Femur (tissue), 1 donor: ENCODE measurements at regions not wholly inside any gene's neighbourhood (a gene's known extent, or its start where the extent isn't known, plus 50 kb on each side); places are given as distances from the start of the nearest gene placed in this dataset.
A peak's percentile ranks its signal among the peaks of the same experiment; 100 is the strongest.
"Not testable (repeated sequence)": the region's sequence is repeated elsewhere in the genome, so short reads cannot be mapped to it uniquely, and the experiment has no call there.

ENCODE experiments used
- DNase-seq: peaks from one replicate; pipeline ENCODE4 v3.0.0-alpha.2; 2017

- DNase-seq, result peak; percentile 61
Observed at GRCh38 chr1:65527707-65528503, 107.4 kb downstream of the LEPR start.

DNA sequence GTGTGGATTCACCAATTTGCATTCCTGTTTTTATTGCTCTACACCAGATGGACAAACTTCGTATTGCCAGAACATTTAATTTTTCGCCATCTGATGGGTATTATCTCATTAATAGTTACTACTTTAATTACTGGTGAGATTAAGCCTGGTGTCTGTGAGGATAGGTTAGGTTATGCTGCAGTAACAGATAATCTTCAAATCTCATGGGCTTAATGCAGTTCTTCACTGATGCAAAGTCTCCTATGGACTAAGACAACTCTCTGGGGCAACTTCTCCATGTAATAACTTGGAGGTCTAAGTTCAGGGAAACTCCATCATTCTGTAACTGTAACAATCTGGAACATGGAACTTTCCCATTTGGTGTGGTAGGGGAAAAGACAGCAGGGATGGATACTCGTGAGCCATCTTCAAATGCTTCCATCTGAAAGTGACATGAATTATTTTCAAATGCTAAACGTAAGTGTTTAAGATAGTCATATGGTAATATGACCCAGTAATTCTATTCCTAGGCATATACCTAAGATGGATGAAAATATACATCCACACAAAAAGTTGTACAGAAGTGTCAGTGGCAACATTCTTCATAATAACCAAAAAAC, 111.6 kb downstream of the LEPR start:
- DNase-seq, result no peak

DNA sequence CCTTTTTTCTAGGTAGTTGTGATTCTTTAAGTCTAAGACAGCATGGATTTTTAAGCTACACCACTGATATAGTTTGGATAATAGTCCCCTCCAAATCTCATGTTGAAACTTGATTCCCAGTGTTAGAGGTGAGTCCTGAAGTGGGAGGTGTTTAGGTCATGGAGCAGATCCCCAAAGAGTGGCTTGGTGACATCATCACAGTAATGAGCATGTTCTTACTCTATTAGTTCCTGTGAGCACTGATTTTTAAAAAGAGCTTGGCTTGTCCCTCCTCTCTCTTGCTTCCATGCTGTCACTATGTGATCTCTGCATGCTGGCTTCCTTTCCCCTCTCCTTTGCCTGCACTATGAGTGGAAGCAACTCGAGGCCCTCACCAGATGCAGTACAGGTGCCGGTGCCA, 115.5 kb downstream of the LEPR start:
- DNase-seq, result no peak

GRCh38 chr1:65538086-65538485, 117.6 kb downstream of the LEPR start:
- no peak for DNase-seq

- DNase-seq, result no peak
Observed at GRCh38 chr1:65538664-65539063, 118.2 kb downstream of the LEPR start.

GRCh38 chr1:65539266-65540131, 119.0 kb downstream of the LEPR start:
- DNase-seq, result no peak

DNA sequence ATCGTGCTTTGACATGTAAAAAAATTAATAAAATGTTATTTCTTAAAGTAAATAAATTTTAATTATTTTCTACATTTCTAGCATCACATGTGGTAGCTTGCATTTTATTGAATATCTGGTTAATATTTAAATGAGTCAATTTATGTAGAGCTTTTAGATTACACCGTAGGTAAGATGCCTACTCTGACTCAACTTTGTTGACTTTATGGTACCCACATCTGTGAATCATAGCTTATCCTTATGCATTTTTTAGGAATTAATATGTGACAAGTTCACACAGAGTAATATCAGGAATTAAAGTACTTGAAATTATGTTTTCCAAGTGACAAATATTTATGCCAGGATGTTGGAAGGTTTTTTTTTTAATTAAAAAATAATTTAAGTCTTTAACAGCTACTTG, 120.7 kb downstream of the LEPR start:
- DNase-seq, result no peak

DNA sequence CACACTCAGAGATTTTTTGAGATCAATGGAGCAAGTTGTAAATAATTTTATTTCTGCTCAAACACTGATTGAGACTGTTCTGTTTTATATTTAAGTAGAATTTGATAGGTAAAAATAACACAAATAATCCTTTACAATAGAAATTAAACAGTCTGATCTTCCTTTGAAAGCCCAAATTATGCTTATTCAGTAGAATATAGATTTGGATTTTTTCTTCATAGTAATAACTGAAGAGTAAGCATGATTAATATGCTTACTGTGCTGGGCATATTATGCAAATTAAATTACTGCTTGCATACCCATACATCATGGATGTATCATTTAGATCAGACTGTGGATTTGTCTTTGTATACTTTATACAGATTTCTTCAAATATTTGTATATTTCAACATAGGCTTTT, 121.4 kb downstream of the LEPR start:
- DNase-seq, result no peak

DNA sequence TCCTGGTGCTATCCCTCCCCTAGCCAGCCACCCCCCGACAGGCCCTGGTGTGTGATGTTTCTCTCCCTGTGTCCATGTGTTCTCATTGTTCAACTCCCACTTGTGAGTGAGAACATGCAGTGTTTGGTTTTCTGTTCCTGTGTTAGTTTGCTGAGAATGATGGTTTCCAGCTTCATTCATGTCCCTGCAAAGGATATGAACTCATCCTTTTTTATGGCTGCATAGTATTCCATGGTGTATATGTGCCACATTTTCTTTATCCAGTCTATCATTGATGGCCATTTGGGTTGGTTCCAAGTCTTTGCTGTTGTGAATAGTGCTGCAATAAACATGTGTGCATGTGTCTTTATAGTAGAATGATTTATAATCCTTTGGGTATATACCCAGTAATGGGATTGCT, 122.1 kb downstream of the LEPR start:
- not testable (repeated sequence) for DNase-seq

- not testable (repeated sequence) for DNase-seq
Observed at GRCh38 chr1:65550306-65551010, 130.0 kb downstream of the LEPR start.

DNA sequence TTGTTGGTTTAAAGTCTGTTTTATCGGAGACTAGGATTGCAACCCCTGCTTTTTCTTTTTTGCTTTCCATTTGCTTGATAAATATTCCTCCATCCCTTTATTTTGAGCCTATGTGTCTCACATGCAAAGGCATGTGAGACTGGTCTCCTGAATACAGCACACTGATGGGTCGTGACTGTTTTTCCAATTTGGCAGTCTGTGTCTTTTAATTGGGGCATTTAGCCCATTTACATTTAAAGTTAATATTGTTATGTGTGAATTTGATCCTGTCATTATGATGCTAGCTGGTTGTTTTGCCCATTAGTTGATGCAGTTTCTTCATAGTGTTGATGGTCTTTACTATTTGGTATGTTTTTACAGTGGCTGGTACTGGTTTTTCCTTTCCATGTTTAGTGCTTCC, 132.0 kb downstream of the LEPR start:
- DNase-seq, result not testable (repeated sequence)

DNA sequence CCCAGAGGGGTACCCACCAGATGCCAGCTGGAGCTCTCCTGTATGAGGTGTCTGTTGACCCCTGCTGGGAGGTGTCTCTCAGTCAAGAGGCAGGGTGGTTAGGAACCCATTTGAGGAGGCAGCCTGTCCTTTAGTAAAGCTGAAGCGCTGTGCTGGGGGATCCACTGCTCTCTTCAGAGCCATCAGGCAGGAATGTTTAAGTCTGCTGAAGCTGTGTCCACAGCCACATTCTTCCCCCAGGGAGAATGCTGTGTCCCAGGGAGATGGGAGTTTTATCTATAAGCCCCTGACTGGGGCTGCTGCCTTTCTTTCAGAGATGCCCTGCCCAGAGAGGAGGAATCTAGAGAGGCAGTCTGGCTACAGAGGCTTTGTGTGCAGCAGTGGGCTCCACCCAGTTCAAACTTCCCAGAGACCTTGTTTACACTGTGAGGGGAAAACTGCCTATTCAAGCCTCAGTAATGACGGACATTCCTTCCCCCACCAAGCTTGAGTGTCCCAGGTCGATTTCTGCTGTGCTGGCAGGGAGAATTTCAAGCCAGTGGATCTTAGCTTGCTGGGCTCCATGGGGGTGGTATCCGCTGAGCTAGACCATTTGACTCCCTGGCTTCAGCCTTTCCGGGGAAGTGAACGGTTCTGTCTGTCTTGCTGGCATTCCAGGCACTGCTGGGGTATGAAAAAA, 133.8 kb downstream of the LEPR start:
- not testable (repeated sequence) for DNase-seq

DNA sequence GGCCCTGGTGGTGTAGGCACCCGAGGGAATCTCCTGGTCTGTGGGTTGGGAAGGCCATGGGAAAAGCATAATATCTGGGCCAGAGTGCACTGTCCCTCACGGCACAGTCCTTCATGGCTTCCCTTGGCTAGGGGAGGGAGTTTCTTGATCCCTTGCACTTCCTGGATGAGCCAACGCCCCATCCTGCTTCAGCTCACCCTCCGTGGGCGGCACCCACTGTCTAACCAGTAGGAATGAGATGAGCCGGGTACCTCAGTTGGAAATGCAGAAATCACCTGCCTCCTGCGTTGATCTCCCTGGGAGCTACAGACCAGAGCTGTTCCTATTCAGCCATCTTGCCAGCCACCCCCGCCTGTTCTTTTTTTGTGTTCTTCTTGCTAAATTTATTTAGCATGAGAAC, 134.4 kb downstream of the LEPR start:
- no peak for DNase-seq

DNA sequence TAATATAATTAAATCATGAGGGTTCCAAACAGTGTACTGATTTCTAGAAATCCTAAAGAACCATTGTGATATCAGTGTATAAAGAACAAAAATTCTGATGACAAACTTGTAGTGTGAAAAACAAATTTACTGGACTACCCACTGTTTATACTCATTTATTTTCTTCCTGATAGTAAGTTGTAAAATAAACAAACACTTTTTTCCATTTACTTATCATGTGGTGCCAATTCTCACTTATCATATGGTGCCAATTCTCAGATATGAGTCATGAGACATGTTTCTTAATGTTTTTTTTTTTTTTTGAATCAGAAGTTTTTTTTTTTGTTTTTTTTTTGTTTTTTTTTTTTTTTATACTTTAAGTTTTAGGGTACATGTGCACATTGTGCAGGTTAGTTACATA, 137.7 kb downstream of the LEPR start:
- no peak for DNase-seq

DNA sequence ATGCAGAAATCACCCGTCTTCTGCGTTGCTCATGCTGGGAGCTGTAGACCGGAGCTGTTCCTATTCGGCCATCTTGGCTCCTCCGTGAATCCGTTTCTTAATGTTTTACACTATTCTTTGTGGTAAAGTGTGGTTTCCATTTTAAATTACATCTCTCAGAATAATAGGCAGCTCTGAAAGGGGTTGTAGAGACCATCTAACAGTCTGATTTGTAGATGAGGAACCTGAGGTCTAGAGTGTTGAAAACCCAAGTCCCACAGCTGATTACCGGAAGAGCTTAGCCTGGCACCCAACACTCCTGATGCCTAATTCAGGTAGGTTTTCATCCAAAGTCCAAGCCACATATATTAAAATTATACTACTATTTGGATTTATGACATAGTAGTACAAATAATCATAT, 144.0 kb downstream of the LEPR start:
- no peak for DNase-seq

- DNase-seq, result no peak
Observed at GRCh38 chr1:65568285-65568684, 147.8 kb downstream of the LEPR start.

- peak; percentile 33 for DNase-seq
Observed at GRCh38 chr1:65572701-65573421, 152.4 kb downstream of the LEPR start.

- no peak for DNase-seq
Observed at GRCh38 chr1:65577278-65577677, 156.8 kb downstream of the LEPR start.

GRCh38 chr1:65577982-65578381, 157.5 kb downstream of the LEPR start:
- DNase-seq, result not testable (repeated sequence)

GRCh38 chr1:65581119-65581518, 160.7 kb downstream of the LEPR start:
- DNase-seq, result no peak

GRCh38 chr1:65584399-65584798, 163.9 kb downstream of the LEPR start:
- no peak for DNase-seq

GRCh38 chr1:65590279-65590678, 169.8 kb downstream of the LEPR start:
- DNase-seq, result no peak
